SK-N-SH treated with all-trans-retinoic acid at 6 μM for 48 hours (cell line): ENCODE measurements at regions not wholly inside any gene's neighbourhood (a gene's known extent, or its start where the extent isn't known, plus 50 kb on each side); places are given as distances from the start of the nearest gene placed in this dataset.

Experiments used
- RARB ChIP-seq: fragments of 250-450 bp; sonication (Bioruptor Pico); IDR thresholded peaks from 2 replicates; pipeline ENCODE4 v1.8.0; 2021; ENCODE audit warnings: mild to moderate bottlenecking, moderate library complexity
- SNAI2 ChIP-seq: fragments of 250-450 bp; sonication (Bioruptor Pico); IDR thresholded peaks from 2 replicates; pipeline ENCODE4 v1.5.0; 2020; ENCODE audit warnings: mild to moderate bottlenecking, moderate library complexity
- ZFP3 ChIP-seq: fragments of 250-450 bp; sonication (Bioruptor Pico); IDR thresholded peaks from 2 replicates; pipeline ENCODE4 v1.5.0; 2020; ENCODE audit warnings: mild to moderate bottlenecking, moderate library complexity
- ZFP30 ChIP-seq: fragments of 450-650 bp; formaldehyde crosslinking; IDR thresholded peaks from 2 replicates; pipeline ENCODE4 v1.5.0; 2022; ENCODE audit warnings: mild to moderate bottlenecking, moderate library complexity

DNA sequence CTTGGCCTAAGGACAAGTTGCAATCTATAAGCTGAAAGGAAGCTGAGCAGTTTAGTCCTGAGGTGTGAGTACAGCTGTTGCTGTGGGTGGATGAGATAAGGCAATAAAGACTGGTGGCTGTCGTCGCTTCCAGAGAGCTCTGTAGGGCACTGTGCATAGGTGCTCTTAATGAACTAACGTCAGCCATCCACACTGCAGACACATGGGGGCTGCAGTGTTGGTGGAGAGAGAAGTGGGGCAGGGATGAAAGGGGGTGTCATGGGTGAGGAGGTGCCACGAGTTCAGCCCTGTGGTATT is 139.9 kb upstream of the IRX3 start:
- TF ChIP-seq ZFP3 (CRISPR knock-in tag) (no peak), SNAI2 (no peak), ZFP30 (CRISPR knock-in tag) (no peak), RARB (no peak)
